SK-MEL-5 (cell line): ENCODE measurements at regions not wholly inside any gene's neighbourhood (a gene's known extent, or its start where the extent isn't known, plus 50 kb on each side); places are given as distances from the start of the nearest gene placed in this dataset.

Source experiments
- DNase-seq: peaks from one replicate; pipeline ENCODE4 v3.0.0-alpha.2; 2016; ENCODE audit warnings: low read depth, low spot score
- in situ Hi-C: cut with HindIII; loops from 2 replicates; pipeline ENCODE4 v1.10.0; 2016; ENCODE audit warnings: low sequenced_read_pairs, high pct_unique_total_duplicates, low pct_unique_long_range_greater_than_20kb

GRCh38 chr11:93073026-93073425, 103.6 kb downstream of the MTNR1B start:
- DNase-seq: no peak
- in situ Hi-C loops: no loop called here

GRCh38 chr11:93073508-93074280, 104.2 kb downstream of the MTNR1B start:
- in situ Hi-C loops: no loop called here
- DNase-seq: no peak

GRCh38 chr11:93074352-93074751, 104.9 kb downstream of the MTNR1B start:
- in situ Hi-C loops: no loop called here
- no peak for DNase-seq

- no peak for DNase-seq
- in situ Hi-C loops: no loop called here
These were observed 106.3 kb downstream of the MTNR1B start for GRCh38 chr11:93075782-93076181.

- in situ Hi-C loops: no loop called here
These were observed 110.8 kb downstream of the MTNR1B start for GRCh38 chr11:93080146-93080759.

GRCh38 chr11:93081694-93082093, 112.2 kb downstream of the MTNR1B start:
- no peak for DNase-seq
- in situ Hi-C loops: no loop called here

More at GRCh38 chr11:93080146-93080759, 110.8 kb downstream of the MTNR1B start:
- DNase-seq: no peak

GRCh38 chr11:93082900-93083299, 113.4 kb downstream of the MTNR1B start:
- in situ Hi-C loops: no loop called here
- no peak for DNase-seq

- in situ Hi-C loops: no loop called here
- DNase-seq: no peak
These were observed 112.9 kb downstream of the SLC36A4 start for GRCh38 chr11:93084727-93085505.

GRCh38 chr11:93089474-93090102, 108.2 kb downstream of the SLC36A4 start:
- in situ Hi-C loops: no loop called here
- DNase-seq: peak; percentile 88
